SKM-1 treated with dmso at 0.1 percent for 144 hours (cell line): ENCODE measurements at regions not wholly inside any gene's neighbourhood (a gene's known extent, or its start where the extent isn't known, plus 50 kb on each side); places are given as distances from the start of the nearest gene placed in this dataset.

ENCODE experiments used
- DNase-seq: peaks from one replicate; lab custom pipeline; 2025; ENCODE audit not compliant: unreplicated experiment; lab: John Stamatoyannopoulos, UW

DNA sequence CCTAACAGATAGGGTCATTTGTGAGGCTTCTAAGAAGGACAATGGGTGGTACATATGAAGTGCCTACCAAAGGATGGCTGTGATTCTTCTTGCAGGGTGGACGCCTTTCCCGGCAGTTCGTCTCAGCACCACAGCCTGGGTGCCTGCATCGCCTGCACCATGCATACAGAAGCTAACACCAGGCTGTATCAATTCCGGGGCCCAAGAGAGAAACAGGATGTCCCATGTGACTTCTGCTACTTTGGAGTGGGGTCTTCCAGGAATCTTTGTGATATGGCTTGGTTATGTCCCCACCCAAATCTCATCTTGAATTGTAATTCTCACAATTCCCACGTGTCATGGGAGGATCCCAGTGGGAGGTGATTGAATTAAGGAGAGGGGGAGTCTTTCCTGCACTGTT is 251.6 kb upstream of the TNRC6C start:
- DNase-seq = no peak

GRCh38 chr17:77707546-77707945 is 251.0 kb upstream of the TNRC6C start:
- no peak for DNase-seq

GRCh38 chr17:77708049-77708448 is 250.5 kb upstream of the TNRC6C start:
- DNase-seq = no peak

- no peak for DNase-seq
These were observed 249.6 kb upstream of the TNRC6C start for GRCh38 chr17:77708936-77709335.

DNA sequence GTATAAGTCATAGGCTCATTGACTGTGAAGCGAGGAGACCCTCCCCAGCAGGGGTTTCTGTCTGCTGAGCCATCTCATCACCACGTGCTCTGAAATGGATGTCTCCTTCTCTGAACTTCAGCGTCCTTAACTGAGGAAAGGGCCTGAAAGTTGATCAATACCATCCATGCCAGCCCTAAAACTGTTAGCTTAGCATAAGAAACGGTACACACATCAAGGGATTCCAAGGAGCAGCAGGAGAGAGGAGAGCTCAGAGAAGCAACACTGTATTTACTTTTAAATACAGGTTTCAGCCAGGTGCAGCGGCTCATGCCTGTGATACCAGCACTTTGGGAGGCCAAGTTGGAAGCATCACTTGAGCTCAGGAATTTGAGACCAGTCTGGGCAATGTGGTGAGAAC is 248.9 kb upstream of the TNRC6C start:
- no peak for DNase-seq

- DNase-seq = no peak
These were observed 245.9 kb upstream of the TNRC6C start for GRCh38 chr17:77712578-77712977.

DNA sequence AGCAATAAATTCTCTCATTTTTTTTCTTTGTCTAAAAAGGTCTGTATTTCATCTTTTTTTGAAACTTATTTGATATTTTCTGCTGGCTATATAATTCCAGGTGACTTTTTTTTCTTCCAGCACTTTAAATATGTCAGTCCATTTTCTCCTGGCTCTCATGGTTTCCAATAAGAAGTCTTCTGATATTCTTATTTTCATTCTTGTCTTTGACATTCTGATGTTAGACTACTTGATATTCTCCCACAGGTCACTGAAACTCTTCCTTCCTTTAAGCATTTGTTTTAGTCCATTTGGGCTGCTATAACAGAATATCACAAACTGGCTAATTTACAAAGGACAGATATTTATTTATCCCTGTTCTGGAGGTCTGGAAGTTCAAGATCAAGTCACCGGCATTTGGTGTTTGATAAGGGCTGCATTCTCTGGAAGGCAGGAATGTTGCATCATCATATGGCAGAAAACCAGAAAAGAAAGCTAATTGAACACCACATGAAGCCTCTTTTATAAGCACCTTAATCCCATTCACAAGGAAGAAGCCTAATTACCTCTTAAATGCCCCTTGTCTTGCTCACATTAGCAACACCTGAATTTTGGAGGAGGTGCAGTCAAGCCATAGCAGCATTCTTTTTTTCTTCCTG is 242.1 kb upstream of the TNRC6C start:
- DNase-seq = no peak

DNA sequence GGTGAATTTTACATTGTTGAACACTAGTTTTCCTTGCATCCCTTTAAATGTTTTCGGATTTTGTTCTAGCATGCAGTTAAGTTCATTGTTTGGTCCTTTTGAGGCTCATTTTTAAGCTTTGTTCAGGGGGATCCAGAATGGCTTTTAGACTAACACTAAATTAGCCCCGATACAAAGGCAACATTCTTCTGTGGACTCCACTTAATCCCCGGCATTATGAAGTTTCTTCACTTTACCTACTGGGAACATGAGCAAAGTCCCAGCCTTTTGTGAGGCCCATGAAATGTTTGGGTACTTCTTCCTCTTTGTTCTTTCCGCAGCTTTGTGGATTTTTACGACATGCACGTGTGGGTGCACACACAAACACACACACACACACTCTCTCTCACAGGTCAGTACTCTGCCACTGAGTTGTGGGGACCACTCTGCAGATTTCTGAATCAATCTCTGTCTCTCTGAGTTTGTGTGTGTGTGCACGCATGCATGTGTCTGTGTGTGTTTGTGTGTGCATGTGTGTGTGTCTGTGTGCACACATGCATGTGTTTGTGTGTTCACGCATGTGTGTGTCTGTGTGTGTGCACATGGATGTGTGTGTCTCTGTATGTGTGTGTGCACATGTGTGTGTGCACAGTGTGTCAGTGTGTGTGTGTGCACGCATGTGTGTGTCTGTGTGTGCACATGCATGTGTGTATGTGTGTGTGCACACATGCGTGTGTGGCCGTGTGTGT is 240.4 kb upstream of the TNRC6C start:
- DNase-seq = no peak

DNA sequence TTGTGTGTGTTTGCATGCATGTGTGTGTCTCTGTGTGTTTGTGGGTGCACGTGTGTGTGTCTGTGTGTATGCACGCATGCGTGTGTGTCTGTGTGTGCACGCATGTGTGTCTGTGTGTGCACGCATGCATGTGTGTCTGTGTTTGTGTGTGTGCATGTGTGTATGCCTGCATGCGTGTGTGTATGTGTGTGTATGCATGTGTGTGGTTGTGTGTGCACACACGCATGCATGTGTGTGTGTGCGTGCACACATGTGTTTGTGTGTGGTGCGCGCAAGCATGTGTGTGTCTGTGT is 239.9 kb upstream of the TNRC6C start:
- no peak for DNase-seq

DNA sequence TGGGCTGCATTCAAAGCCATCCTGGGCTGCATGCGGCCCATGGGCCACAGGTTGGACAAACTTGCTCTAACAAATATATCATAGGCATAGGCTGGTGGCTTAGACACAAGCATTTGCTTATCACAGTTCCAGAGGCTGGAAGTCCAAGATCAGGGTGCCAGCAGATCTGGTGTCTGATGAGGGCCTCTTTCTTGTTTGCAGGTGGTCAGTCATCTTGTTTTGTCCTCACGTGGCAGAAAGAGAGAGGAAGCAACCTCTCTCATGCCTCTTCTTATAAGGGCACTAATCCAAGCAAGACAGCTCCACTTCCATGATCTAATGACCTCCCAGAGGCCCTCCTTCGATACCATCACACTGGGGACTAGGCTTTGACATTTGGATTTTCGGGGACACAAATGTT is 238.7 kb upstream of the TNRC6C start:
- DNase-seq = no peak

DNA sequence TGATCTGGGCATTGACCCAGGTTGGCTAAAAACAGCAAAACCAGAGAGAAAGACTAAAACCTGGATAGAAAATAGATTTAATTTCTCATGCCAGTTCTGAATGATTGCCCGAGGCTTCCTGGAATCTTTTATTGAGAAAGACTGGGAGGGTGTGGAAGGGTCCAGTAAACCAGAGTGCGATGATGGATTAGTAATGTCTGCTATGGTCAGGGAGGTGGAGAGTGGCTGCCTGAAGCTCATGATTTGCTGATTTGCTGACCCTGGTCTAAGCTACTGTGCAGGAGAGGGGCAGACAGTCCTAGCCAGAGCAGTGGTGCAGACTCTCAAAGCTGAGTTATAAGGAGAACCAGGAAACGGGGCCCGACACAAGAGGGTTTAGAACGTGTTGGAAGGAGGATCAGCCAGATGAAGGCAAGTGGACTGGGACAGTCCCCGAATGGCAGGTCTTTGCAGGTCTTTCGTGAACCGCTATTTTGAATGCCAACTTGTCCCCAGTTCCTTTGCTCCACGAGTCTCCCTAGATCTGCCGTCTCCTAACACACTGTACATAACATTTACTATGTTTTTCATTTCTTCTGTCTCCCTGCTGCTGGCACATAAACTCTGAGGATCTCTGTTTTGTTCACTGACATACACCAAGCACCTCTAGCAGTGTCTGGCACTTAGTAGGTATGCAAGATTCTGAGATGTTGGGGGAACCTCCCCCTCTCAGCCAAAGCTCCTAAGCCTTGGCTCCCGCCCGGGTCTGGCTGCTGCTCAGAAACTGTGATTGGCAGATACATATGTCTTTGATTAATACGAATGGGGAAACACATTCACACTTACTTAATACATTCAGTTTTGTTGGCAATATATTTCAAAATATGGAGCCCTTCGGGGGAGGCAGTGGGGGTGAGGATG is 237.3 kb upstream of the TNRC6C start:
- no peak for DNase-seq

- DNase-seq = no peak
These were observed 236.7 kb upstream of the TNRC6C start for GRCh38 chr17:77721846-77722160.

DNA sequence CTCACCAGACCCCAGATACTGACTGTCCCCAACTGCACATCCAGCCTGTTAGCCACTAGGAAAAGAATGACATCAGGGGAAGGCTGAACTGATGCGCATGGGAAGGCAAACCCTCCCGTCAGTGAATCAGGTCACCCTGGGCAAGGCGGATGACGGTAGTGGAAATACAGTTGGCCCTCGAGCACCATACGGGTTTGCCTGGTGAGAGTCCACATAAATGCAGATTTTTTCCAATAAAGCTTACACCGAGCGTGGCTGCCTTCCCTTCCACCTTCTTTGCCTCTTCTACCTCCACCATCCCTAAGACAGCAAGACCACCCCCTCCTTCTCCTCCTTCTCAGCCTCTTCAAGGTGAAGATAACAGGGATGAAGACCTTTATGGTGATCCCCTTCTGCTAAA is 236.1 kb upstream of the TNRC6C start:
- no peak for DNase-seq

DNA sequence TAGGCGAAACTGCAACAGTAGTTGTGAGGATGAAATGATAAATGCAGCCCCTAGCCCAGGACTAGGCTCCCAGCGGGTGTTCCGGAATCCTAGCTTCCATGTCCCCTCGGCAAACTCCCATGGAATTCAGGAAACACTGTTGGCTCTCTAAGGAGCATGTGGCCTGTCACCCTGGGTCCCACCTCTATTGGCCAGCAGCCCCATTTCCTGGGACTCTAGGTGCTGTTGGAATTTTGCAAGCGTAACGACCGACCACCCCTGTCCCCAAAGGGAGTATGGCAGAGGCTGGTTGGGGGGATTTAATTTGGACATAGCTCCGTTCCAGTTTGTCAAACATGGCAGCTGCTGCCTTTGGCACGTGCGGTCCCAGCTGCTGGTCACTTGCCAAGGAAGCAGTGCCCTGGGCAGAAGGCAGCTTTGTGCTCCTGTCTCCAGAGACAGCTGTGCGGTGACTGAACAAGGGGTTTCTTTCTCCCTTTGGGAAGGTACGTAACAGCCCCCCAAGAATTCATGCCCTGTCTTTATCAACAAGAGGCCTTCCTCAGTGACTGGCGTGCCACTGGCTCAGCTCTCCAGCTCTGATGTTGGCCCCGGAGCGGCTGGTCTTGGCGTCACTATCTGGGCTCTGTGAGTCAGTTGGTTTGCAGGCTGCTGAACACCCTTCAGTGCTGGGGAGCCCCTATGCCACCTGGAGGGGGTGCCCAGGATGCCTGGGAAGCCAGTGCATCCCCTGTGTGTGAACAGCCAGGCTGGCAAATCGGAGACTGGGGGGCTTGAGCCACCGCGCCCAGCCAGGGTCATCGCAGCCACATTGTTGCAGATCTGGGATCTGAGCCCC is 235.2 kb upstream of the TNRC6C start:
- DNase-seq = no peak

DNA sequence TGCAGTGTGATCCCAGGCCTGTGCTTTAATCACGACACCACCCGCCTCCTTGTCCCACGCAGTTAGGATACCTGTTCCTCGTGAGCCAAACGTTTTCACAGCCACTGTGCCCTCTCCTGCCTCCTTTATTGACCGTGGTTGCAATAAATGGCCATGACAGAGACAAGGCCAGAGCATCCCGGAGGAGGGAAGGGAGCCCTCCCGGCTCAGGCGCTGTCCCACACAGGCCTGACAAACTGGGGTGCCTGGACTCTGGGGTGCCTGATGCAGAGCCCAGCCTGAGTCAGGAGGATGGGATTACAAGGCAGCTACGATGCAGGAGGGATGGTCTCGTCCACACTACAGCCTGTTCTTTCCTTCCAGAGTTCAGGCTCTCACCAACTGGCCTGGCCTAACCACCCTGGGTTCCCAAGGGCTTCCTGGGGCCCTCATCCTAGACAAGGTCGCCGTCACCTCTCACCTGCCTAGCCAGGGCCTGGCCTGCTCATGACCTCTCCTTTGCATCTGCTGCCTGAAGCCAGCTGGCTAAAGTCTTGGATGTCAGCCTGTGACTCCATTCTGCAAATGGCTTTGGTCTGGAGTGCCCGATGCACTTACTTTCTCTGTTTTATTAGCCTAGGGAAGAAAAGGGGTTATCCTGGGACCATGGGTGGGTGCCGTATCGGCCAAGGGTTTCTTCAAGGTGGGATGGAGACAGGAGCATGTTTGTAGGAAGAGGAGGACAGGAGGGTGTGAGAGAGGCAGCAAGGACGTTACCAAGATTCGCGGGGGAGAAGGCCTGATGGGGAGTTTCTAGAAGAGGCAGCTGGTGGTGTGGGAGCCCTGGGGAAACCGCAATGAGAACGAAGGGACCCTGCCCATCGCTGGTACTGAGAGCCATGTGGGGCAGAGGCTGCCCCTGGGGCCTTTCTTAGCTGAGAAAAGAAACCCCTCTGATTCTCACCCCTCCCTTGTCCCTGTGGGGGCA is 234.3 kb upstream of the TNRC6C start:
- DNase-seq = no peak

GRCh38 chr17:77724876-77725615 is 233.5 kb upstream of the TNRC6C start:
- DNase-seq = no peak

DNA sequence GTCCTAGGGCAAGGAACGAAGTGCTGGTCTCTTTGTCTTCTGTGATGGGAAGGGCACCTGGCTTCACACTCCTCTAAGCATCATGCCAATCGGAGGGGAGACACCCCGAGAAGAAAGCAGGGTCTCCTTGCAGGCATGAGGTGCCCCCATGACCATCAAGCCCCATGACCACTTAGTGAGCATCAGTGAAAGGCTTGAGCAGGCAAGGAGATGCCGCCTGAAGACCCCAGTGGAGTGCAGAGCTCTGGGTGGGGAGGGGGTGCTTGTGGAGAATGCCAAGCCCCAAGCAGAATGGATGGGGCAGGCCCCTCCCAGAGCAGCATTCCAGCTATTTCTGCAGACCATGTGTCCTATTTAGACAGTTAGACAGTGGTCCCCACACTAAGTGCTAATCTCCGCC is 232.7 kb upstream of the TNRC6C start:
- DNase-seq = no peak

DNA sequence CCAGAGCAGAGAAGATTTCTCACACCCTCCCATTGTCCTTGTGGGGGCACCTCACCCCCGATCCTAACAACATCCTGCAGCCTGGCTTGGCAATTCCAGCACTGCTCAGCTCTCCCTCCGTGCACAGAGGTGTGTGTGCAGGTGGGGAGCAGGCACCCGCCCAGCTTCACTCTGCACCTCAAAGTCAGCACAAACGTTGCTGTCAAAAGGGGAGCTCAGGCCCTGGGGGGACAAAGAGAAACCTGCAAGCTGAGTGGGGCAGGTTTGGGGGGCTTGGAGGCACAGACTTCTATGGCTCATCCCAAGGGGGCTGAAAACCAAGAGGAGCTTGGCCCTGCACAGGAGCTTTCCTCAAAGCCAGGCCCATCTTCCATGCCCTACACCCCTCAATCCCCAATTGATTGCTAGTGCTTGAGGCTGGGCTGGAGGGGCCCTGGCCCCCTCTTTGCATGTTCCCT is 231.9 kb upstream of the TNRC6C start:
- DNase-seq = no peak

DNA sequence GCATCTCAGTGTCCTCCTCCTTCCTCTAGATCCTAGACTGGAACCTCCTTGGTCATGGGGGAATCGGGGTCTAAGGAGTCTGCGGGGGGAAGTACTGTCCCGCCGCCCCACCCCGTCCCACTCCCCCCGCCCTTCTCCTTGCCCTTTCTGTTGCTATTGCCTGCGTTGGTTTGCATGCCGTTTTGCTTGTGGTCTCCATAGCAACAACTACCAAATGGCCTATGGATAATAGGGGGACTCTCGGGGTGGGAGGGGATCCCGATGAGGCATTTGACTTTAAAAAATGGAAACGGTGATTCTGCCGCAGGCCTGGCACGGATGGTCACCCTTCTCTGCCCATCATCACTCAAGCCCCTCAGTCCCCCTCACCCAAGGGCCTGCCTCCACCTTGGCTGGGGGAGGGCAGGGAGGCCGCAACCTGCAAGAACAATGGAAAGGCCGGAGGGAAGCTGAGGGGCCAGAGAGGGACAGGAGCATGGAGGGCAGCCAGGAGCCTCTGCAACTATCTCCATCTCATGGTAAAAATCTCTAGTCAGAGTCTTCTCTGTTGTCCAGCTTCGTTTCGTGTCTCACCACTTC is 231.4 kb upstream of the TNRC6C start:
- DNase-seq = no peak
